GM04503 (cell line): ENCODE measurements at regions not wholly inside any gene's neighbourhood (a gene's known extent, or its start where the extent isn't known, plus 50 kb on each side); places are given as distances from the start of the nearest gene placed in this dataset.
"Not testable (repeated sequence)": the region's sequence is repeated elsewhere in the genome, so short reads cannot be mapped to it uniquely, and the experiment has no call there.

Experiments
- DNase-seq: peaks from one replicate; pipeline ENCODE4 v3.0.0-alpha.2; 2012; ENCODE audit warnings: low read depth

DNA sequence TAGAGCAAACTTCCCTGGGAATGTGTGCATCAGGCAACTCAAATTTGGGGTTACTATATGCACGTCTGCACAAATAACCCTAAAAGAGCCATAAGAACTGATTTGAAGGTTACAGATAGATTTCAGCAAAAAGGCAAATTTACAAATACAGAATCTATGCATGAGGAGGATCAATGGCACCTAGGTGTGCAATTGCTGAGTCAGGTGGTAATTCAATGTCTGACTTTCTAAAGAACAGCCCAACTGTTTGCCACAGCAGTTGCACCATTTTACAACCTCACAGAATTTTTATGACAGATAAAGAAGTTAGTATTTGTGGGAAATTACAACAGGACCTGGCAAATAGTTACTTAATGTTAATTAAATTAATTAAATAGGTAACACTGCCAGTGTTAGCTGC is 405.5 kb downstream of the TMEM114 start:
- DNase-seq = no peak

DNA sequence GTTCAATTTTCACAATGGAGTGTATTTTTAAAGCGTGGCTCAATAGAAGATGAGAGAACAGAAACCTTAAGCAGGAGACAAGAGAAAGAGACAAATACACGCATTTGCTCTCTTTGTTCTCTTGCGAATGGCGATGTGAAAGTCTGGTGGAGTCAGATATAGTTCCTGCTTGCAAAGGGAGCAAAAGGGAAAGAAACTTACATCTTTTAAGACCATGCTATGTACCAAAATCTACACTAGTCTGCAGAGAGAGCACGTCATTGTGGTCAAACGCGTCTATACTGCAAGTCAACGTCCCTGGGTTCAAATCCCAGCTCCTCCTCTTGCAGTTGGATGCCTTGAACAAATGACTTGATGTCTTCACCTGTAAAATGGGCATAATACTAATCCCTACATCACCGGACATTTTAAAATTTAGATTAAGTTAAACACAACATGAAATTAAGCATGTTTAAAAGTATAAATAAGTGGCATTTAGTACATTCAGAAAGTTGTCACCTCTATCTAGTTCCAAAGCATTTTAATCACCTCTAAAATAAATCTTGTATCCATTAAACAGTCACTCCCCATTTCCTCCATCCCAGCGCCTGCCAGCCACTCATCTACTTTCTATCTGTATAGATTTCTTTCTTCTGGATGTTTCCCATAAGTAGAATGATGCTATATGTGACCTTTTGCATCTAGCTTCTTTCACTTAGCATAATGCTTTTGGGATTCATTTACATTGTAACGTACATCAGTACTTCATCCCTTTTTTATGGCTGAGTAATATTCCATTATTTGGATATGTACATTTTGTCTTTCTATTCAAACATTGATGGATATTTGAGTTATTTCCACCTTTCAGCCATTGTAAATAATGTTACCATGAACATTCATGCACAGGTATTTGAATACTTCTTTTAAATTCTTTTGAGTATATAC is 406.9 kb downstream of the TMEM114 start:
- DNase-seq = no peak

GRCh38 chr16:8182761-8183160 is 407.6 kb downstream of the TMEM114 start:
- DNase-seq = no peak

GRCh38 chr16:8179615-8180014 is 410.7 kb downstream of the TMEM114 start:
- DNase-seq = no peak

DNA sequence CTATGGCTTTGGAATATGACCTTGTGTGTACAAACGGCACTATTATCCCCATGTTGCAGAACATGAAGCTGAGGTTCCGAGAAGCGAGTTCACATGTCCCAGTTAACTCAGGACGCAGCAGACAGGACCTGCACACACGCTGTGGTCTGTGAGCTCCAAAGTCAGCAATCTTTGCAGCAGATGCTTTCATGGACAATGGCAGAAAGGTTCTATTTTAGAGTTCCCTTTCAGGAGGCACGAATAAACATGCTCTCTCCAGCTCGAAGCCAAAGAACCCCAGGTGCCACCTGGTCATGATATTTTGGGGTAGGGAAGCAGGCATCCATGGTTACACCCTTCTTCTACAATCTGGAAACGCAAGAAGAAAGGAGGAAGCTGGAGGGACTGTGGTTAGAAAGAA is 412.0 kb downstream of the TMEM114 start:
- DNase-seq = no peak

- no peak for DNase-seq
Measured at GRCh38 chr16:8175411-8175810, 414.9 kb downstream of the TMEM114 start.

DNA sequence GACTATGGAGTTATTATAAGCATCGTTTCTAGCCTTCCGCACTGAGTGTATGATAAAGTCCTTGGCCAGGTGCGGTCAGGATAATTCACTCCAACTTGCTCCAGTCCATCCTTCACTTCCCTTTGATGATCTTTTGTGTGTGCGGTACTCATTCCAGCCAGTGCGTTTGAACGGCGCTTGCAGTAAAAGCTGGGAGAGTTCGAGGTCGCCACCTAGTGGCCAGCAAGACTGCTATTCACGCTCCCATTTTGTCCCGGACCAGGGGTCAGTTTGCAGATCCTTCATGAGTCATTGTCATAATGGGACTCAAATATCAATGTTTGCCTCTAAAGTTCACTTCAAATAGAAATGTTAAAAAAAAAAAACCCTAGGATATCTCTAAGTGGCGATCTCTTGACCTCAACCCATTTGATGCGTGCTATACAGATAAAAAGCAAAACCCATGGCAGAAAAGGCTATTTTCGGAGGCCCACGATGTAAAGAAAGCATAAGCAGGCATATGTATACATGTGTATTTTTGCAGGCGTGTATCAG is 417.1 kb downstream of the TMEM114 start:
- peak; percentile 0 for DNase-seq

- DNase-seq = no peak
Measured at GRCh38 chr16:8172551-8172950, 417.8 kb downstream of the TMEM114 start.

DNA sequence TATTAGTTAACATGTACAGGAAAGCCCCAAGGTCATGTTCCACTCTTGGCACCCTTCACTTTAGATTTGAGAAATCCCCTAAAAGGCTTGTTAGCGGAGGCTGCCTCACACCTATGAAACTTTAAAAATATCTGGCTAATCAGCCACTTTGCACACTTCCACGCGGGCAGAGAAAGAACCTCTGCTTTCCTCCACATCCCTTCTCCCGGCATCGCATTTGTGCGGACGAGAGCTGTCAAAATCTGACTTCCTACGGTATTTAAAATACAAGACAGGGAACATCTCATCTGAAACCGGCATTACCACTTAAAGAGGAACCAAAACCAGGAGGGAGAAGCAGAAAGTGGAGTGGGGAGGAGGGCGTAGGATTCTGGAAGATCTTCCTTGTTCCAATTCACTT is 422.3 kb downstream of the TMEM114 start:
- no peak for DNase-seq

DNA sequence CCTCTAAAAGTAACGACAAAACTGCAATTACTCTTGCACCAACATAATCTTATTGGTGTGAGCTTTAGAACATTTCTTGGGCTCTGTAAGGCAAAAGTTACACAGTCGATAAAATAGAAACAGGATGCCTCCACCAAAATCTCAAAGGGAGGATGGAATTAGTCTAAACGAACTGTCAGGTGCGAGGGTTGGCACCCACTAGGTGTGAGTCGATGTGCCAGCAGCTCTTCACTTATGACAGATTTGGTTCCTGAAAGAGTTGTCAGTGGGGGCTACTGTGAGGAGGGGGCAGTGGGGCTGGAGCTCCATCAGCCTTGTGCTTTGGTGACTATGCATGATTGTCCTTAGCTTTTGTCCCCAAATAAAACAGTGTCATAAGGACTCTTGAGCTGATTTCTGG is 422.9 kb downstream of the TMEM114 start:
- no peak for DNase-seq

GRCh38 chr16:8158051-8158450 is 432.3 kb downstream of the TMEM114 start:
- no peak for DNase-seq

GRCh38 chr16:8155275-8155674 is 435.0 kb downstream of the TMEM114 start:
- no peak for DNase-seq

DNA sequence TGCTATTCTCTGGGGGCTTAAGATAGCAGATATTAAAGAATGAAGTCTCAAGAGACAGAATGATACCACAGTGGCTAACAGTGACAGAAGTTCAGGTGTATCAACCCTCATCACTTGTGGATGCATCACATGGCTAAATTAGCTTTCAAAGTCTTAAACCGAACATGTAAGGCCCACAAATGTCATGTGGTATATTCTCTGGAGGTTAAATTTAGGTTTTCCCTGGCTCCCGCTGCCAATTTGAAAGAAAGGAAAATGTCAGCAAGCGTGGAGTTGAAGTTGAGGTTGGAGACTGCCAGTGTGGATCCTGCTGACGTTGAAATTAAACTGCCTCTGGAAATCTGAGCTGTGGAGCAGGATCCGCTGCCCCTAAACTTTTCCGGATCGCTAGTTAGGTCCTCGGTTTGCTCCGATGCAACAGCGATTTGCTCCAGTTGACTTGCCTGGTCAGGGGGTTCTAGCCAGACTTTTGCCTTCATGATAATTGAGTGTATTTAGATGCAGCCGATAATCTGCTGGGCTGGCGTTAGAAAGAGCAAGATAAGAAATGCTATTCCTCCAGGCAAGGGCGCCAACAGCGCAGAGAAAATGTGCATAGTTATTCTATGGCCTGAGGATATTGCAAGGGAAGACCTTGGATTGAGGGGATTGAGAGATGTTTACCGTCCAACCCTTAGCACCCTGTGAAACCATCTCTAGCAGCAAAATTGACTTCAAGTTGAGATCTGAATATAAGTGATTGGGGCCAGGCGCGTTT is 443.9 kb downstream of the TMEM114 start:
- DNase-seq = no peak

GRCh38 chr16:8138666-8139065 is 451.6 kb downstream of the TMEM114 start:
- DNase-seq = no peak

DNA sequence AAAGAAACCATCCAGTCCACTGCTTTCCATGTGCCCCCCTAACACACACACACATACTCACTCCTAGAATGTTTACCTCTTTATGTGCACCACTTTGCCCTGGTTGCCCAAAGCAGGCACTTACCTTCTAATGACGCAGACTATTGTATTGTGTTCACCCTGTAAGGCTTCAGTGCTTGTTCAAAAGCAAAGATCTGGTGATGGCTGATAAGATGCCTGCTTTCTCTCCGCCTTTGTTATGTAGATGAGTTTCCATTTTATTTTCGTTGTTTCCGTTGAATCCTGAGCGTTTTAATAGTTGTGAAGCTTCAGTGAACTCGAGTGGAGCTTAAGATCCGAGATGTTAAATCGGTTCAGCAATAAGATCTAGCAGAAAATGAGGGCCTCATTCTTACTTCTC is 452.7 kb downstream of the TMEM114 start:
- DNase-seq = no peak

DNA sequence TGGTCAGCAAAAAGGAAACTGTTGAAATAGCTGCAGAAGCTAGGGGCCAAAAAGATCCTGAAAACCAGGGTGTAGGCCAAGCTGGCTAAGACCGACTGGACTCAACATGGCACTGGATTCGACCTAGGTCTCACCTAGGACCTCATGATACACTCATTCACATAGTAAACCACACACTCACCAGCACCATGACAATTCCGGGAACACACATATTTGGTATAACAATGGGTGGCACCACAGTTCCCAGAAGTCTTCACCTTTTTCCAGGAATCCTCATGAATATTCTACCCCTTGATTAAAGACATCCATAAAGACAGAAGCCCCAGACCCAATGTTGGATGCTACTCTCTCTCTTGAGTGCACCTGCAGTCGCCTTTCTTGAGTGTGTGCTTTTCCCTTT is 460.1 kb downstream of the TMEM114 start:
- DNase-seq = no peak

DNA sequence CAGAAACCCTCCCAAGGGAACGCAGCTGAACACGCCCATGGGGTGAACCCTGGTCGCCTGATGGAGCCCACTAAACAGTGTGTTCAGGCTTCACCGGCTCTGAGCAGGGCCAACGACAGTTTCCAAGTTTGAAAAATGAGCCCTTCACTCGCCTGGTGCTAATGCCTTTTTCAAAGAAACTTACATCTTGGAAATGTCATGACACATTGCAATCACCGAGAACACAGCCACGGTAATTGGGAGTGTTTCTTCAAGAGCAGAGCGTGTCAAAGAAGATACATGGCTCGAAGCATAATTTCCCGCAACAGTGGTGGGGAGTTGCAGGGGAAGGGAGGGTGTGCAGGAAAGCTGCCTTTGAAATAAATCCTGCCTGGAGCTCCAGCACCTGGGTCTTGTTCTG is 463.2 kb downstream of the TMEM114 start:
- no peak for DNase-seq

- DNase-seq = no peak
Measured at GRCh38 chr16:8126313-8126712, 464.0 kb downstream of the TMEM114 start.

DNA sequence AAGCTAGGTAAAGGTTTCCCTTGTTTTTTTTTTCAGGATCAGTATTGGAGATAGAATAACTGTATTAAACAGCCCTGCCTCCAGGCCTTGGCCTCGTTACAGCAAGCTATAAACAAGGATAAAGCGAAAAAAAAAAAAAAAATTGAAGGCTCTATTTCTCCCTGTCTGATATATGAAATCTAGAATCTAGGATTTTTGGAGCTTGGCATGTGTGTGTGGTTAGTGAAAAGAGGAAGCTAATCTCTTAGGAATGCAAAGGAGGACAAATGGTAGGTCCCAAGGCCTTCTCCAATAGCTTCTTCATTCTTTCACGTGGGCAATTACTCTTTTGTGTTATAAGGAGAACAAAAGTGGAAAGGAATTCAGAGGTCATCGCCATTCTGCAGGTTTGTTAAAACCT is 470.3 kb downstream of the TMEM114 start:
- DNase-seq = no peak

DNA sequence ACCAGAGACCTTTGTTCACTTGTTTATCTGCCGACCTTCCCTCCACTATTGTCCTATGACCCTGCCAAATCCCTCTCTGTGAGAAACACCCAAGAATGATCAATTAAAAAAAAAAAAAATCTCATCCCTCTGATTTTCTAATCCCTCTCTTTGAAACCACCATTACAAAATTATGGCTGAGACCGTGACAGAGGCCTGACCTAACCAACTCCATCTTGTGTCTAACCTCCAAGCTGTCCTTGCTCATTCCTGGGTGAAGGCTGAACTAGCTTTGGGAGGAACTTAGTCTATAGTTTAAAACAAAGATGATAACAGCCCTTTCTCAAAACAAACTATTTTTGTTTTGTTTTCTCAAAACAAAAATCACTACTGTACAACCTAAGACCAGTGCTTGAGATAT is 474.5 kb downstream of the TMEM114 start:
- DNase-seq = no peak

GRCh38 chr16:8114941-8115340 is 475.4 kb downstream of the TMEM114 start:
- not testable (repeated sequence) for DNase-seq

- no peak for DNase-seq
Measured at GRCh38 chr16:8113843-8114242, 476.5 kb downstream of the TMEM114 start.
